ENCODE measurements at regions not wholly inside any gene's neighbourhood (a gene's known extent, or its start where the extent isn't known, plus 50 kb on each side); places are given as distances from the start of the nearest gene placed in this dataset.

DNA sequence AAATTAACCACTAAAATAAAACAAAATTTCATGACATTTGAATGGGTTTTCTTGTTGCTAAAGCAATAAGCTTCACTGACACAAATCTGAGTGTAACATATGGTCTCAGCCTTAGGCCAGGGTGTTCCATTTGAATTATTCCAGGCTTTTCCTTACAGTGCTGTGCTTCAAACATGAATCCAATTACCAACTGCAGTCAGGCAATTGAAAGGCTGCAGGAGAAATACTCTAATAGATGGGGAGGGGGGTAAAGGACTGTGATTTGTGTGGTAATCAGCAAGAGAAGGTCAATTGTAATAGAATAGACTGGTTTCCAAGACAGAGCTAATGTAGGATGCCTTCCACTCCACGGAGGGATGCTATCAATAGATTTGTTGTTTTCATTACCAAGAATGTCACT is 466.7 kb downstream of the C3orf38 start:
- Histone ChIP-seq H3K9me3 (ENCODE audit: control insufficient read depth in 2 of 2, insufficient read depth in 1 of 2, low read depth in 1 of 2, low read length in 1 of 2) (no peaks in the 10 kb centered on the region), H3K4me3 (ENCODE audit: low read depth in 1 of 3, low read length in 3 of 3) (no peak overlapping the region), H3K27me3 (ENCODE audit: control insufficient read depth in 3 of 3, insufficient read depth in 3 of 3, low read length in 3 of 3) (no peaks in the 10 kb centered on the region), H3K27ac (ENCODE audit: low read depth in 1 of 3, low read length in 2 of 3) (no peak overlapping the region), H3K4me1 (ENCODE audit: control insufficient read depth in 3 of 3, insufficient read depth in 2 of 3, low read depth in 1 of 3, low read length in 2 of 3) (no peaks in the 10 kb centered on the region), H3K36me3 (ENCODE audit: control insufficient read depth in 3 of 3, insufficient read depth in 2 of 3, low read depth in 1 of 3, low read length in 3 of 3) (no peaks in the 10 kb centered on the region)
- FAIRE-seq (no peak), DNase-seq (no peak)
- WGBS, 3 donors: 33 to 48% (median 34%) methylated on average over 1 of the region's 1 CpG

GRCh38 chr3:88617283-88617682 is 467.5 kb downstream of the C3orf38 start:
- 76 to 89% (median 83%) methylated on average over 1 of the region's 1 CpG for WGBS, 3 donors
- H3K27me3 ChIP-seq (ENCODE audit: control insufficient read depth in 3 of 3, insufficient read depth in 3 of 3, low read length in 3 of 3): no peaks in the 10 kb centered on the region
- no peak for FAIRE-seq
- H3K4me3 ChIP-seq (ENCODE audit: low read depth in 1 of 3, low read length in 3 of 3): no peak overlapping the region
- H3K36me3 ChIP-seq (ENCODE audit: control insufficient read depth in 3 of 3, insufficient read depth in 2 of 3, low read depth in 1 of 3, low read length in 3 of 3): no peaks in the 10 kb centered on the region
- H3K4me1 ChIP-seq (ENCODE audit: control insufficient read depth in 3 of 3, insufficient read depth in 2 of 3, low read depth in 1 of 3, low read length in 2 of 3): no peaks in the 10 kb centered on the region
- no peak overlapping the region for H3K27ac ChIP-seq (ENCODE audit: low read depth in 1 of 3, low read length in 2 of 3)
- DNase-seq: no peak
- no peaks in the 10 kb centered on the region for H3K9me3 ChIP-seq (ENCODE audit: control insufficient read depth in 2 of 2, insufficient read depth in 1 of 2, low read depth in 1 of 2, low read length in 1 of 2)

- Histone ChIP-seq H3K4me1 (ENCODE audit: control insufficient read depth in 3 of 3, insufficient read depth in 2 of 3, low read depth in 1 of 3, low read length in 2 of 3) (no peaks in the 10 kb centered on the region), H3K9me3 (ENCODE audit: control insufficient read depth in 2 of 2, insufficient read depth in 1 of 2, low read depth in 1 of 2, low read length in 1 of 2) (no peaks in the 10 kb centered on the region), H3K27me3 (ENCODE audit: control insufficient read depth in 3 of 3, insufficient read depth in 3 of 3, low read length in 3 of 3) (no peaks in the 10 kb centered on the region), H3K4me3 (ENCODE audit: low read depth in 1 of 3, low read length in 3 of 3) (no peak overlapping the region), H3K36me3 (ENCODE audit: control insufficient read depth in 3 of 3, insufficient read depth in 2 of 3, low read depth in 1 of 3, low read length in 3 of 3) (no peaks in the 10 kb centered on the region), H3K27ac (ENCODE audit: low read depth in 1 of 3, low read length in 2 of 3) (no peak overlapping the region)
- 59 to 70% (median 67%) methylated on average over 7 of the region's 7 CpGs for WGBS, 3 donors
- FAIRE-seq (no peak), DNase-seq (no peak)
Measured at GRCh38 chr3:88618021-88618645, 468.4 kb downstream of the C3orf38 start.

- no peaks in the 10 kb centered on the region for H3K4me1 ChIP-seq (ENCODE audit: control insufficient read depth in 3 of 3, insufficient read depth in 2 of 3, low read depth in 1 of 3, low read length in 2 of 3)
- no peak overlapping the region for H3K27ac ChIP-seq (ENCODE audit: low read depth in 1 of 3, low read length in 2 of 3)
- H3K4me3 ChIP-seq (ENCODE audit: low read depth in 1 of 3, low read length in 3 of 3): no peak overlapping the region
- H3K36me3 ChIP-seq (ENCODE audit: control insufficient read depth in 3 of 3, insufficient read depth in 2 of 3, low read depth in 1 of 3, low read length in 3 of 3): no peaks in the 10 kb centered on the region
- no peaks in the 10 kb centered on the region for H3K9me3 ChIP-seq (ENCODE audit: control insufficient read depth in 2 of 2, insufficient read depth in 1 of 2, low read depth in 1 of 2, low read length in 1 of 2)
- 52 to 61% (median 54%) methylated on average over 2 of the region's 2 CpGs for WGBS, 3 donors
- DNase-seq: no peak
- no peak for FAIRE-seq
- no peaks in the 10 kb centered on the region for H3K27me3 ChIP-seq (ENCODE audit: control insufficient read depth in 3 of 3, insufficient read depth in 3 of 3, low read length in 3 of 3)
Measured at GRCh38 chr3:88621586-88621985, 471.8 kb downstream of the C3orf38 start.

DNA sequence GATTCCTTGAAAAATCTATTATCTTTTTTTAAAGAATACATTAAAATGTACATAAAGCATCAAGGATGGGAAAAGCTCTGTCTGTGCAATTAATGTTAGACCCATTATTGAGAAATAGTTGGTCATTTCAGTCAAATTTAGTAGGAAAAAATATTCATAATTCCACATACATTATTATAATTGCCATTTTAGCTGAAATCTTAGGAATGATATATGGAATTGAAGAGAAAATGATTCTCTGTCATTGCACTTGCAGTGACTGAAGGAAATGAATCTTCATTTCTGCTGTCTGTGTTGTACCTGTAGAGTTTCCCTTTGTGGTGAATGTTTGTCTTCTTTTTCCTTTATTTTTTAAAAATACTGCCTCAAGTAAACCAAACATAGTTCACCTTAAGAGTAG is 473.9 kb downstream of the C3orf38 start:
- Histone ChIP-seq H3K27ac (ENCODE audit: low read depth in 1 of 3, low read length in 2 of 3) (no peak overlapping the region), H3K4me3 (ENCODE audit: low read depth in 1 of 3, low read length in 3 of 3) (no peak overlapping the region), H3K9me3 (ENCODE audit: control insufficient read depth in 2 of 2, insufficient read depth in 1 of 2, low read depth in 1 of 2, low read length in 1 of 2) (no peaks in the 10 kb centered on the region), H3K36me3 (ENCODE audit: control insufficient read depth in 3 of 3, insufficient read depth in 2 of 3, low read depth in 1 of 3, low read length in 3 of 3) (no peaks in the 10 kb centered on the region), H3K4me1 (ENCODE audit: control insufficient read depth in 3 of 3, insufficient read depth in 2 of 3, low read depth in 1 of 3, low read length in 2 of 3) (no peaks in the 10 kb centered on the region), H3K27me3 (ENCODE audit: control insufficient read depth in 3 of 3, insufficient read depth in 3 of 3, low read length in 3 of 3) (no peaks in the 10 kb centered on the region)
- DNase-seq (no peak), FAIRE-seq (no peak)

- Histone ChIP-seq H3K27ac (ENCODE audit: low read depth in 1 of 3, low read length in 2 of 3) (no peak overlapping the region), H3K27me3 (ENCODE audit: control insufficient read depth in 3 of 3, insufficient read depth in 3 of 3, low read length in 3 of 3) (no peaks in the 10 kb centered on the region), H3K36me3 (ENCODE audit: control insufficient read depth in 3 of 3, insufficient read depth in 2 of 3, low read depth in 1 of 3, low read length in 3 of 3) (no peaks in the 10 kb centered on the region), H3K4me1 (ENCODE audit: control insufficient read depth in 3 of 3, insufficient read depth in 2 of 3, low read depth in 1 of 3, low read length in 2 of 3) (no peaks in the 10 kb centered on the region), H3K4me3 (ENCODE audit: low read depth in 1 of 3, low read length in 3 of 3) (no peak overlapping the region), H3K9me3 (ENCODE audit: control insufficient read depth in 2 of 2, insufficient read depth in 1 of 2, low read depth in 1 of 2, low read length in 1 of 2) (no peaks in the 10 kb centered on the region)
- WGBS, 3 donors: 62 to 80% (median 65%) methylated on average over 2 of the region's 2 CpGs
- no peak for DNase-seq
- no peak for FAIRE-seq
Measured at GRCh38 chr3:88626456-88627120, 476.8 kb downstream of the C3orf38 start.

GRCh38 chr3:88628901-88629300 is 478.5 kb upstream of the EPHA3 start:
- H3K9me3 ChIP-seq (ENCODE audit: control insufficient read depth in 2 of 2, insufficient read depth in 1 of 2, low read depth in 1 of 2, low read length in 1 of 2): no peaks in the 10 kb centered on the region
- FAIRE-seq (no peak), DNase-seq (no peak)
- no peaks in the 10 kb centered on the region for H3K4me1 ChIP-seq (ENCODE audit: control insufficient read depth in 3 of 3, insufficient read depth in 2 of 3, low read depth in 1 of 3, low read length in 2 of 3)
- H3K4me3 ChIP-seq (ENCODE audit: low read depth in 1 of 3, low read length in 3 of 3): no peak overlapping the region
- no peaks in the 10 kb centered on the region for H3K27me3 ChIP-seq (ENCODE audit: control insufficient read depth in 3 of 3, insufficient read depth in 3 of 3, low read length in 3 of 3)
- WGBS, 3 donors: 85 to 89% (median 86%) methylated on average over 4 of the region's 4 CpGs
- H3K27ac ChIP-seq (ENCODE audit: low read depth in 1 of 3, low read length in 2 of 3): no peak overlapping the region
- no peaks in the 10 kb centered on the region for H3K36me3 ChIP-seq (ENCODE audit: control insufficient read depth in 3 of 3, insufficient read depth in 2 of 3, low read depth in 1 of 3, low read length in 3 of 3)

- H3K36me3 ChIP-seq (ENCODE audit: control insufficient read depth in 3 of 3, insufficient read depth in 2 of 3, low read depth in 1 of 3, low read length in 3 of 3): no peaks in the 10 kb centered on the region
- H3K27me3 ChIP-seq (ENCODE audit: control insufficient read depth in 3 of 3, insufficient read depth in 3 of 3, low read length in 3 of 3): no peaks in the 10 kb centered on the region
- H3K4me3 ChIP-seq (ENCODE audit: low read depth in 1 of 3, low read length in 3 of 3): no peak overlapping the region
- no peak overlapping the region for H3K27ac ChIP-seq (ENCODE audit: low read depth in 1 of 3, low read length in 2 of 3)
- no peak for FAIRE-seq
- 23 to 54% (median 36%) methylated on average over 2 of the region's 2 CpGs for WGBS, 3 donors
- H3K4me1 ChIP-seq (ENCODE audit: control insufficient read depth in 3 of 3, insufficient read depth in 2 of 3, low read depth in 1 of 3, low read length in 2 of 3): no peaks in the 10 kb centered on the region
- DNase-seq: no peak
- H3K9me3 ChIP-seq (ENCODE audit: control insufficient read depth in 2 of 2, insufficient read depth in 1 of 2, low read depth in 1 of 2, low read length in 1 of 2): no peaks in the 10 kb centered on the region
Measured at GRCh38 chr3:88632226-88632625, 475.2 kb upstream of the EPHA3 start.

- WGBS, 3 donors: 34 to 50% (median 49%) methylated on average over 1 of the region's 1 CpG
- H3K4me3 ChIP-seq (ENCODE audit: low read depth in 1 of 3, low read length in 3 of 3): no peak overlapping the region
- H3K27me3 ChIP-seq (ENCODE audit: control insufficient read depth in 3 of 3, insufficient read depth in 3 of 3, low read length in 3 of 3): no peaks in the 10 kb centered on the region
- no peaks in the 10 kb centered on the region for H3K4me1 ChIP-seq (ENCODE audit: control insufficient read depth in 3 of 3, insufficient read depth in 2 of 3, low read depth in 1 of 3, low read length in 2 of 3)
- no peak overlapping the region for H3K27ac ChIP-seq (ENCODE audit: low read depth in 1 of 3, low read length in 2 of 3)
- no peaks in the 10 kb centered on the region for H3K36me3 ChIP-seq (ENCODE audit: control insufficient read depth in 3 of 3, insufficient read depth in 2 of 3, low read depth in 1 of 3, low read length in 3 of 3)
- no peak for FAIRE-seq
- no peak for DNase-seq
- no peaks in the 10 kb centered on the region for H3K9me3 ChIP-seq (ENCODE audit: control insufficient read depth in 2 of 2, insufficient read depth in 1 of 2, low read depth in 1 of 2, low read length in 1 of 2)
Measured at GRCh38 chr3:88640581-88640980, 466.8 kb upstream of the EPHA3 start.

Data from small intestine (tissue), 7 donors.